ENCODE measurements at regions not wholly inside any gene's neighbourhood (a gene's known extent, or its start where the extent isn't known, plus 50 kb on each side); places are given as distances from the start of the nearest gene placed in this dataset.

GRCh38 chr1:38132681-38133080 lies 86.1 kb upstream of the POU3F1 start:
- Histone ChIP-seq H3K27me3 (ENCODE audit: control insufficient read depth in 2 of 2, insufficient read depth in 2 of 2, low read length in 2 of 2) (no peaks in the 10 kb centered on the region), H3K4me1 (ENCODE audit: control insufficient read depth in 2 of 2, insufficient read depth in 2 of 2, low read length in 2 of 2) (no peaks in the 10 kb centered on the region), H3K9me3 (ENCODE audit: control insufficient read depth in 2 of 3, low read length in 3 of 3) (no peaks in the 10 kb centered on the region), H3K27ac (ENCODE audit: low read depth, low read length) (no peak overlapping the region), H3K36me3 (ENCODE audit: control insufficient read depth in 2 of 3, insufficient read depth in 3 of 3, low read length in 3 of 3) (no peaks in the 10 kb centered on the region), H3K4me3 (ENCODE audit: low read length) (no peak overlapping the region)
- peaks cover 38 to 74% (median 61%) of the 10 kb centered on the region in 5 donors for H3K27me3 Mint-ChIP-seq
- intact Hi-C loops (cut with micrococcal nuclease): no loop called here
- no peak overlapping the region for H3K27ac Mint-ChIP-seq
- no peaks in the 10 kb centered on the region for H3K36me3 Mint-ChIP-seq
- no peak for ATAC-seq
- no peak for DNase-seq
- no peak overlapping the region for H3K4me3 Mint-ChIP-seq
- CTCF ChIA-PET: no interaction called here
- H3K4me1 Mint-ChIP-seq: peaks cover 0 to 4% (median 0%) of the 10 kb centered on the region in 7 donors
- no peaks in the 10 kb centered on the region for H3K9me3 Mint-ChIP-seq
- POLR2A ChIA-PET: no interaction called here

GRCh38 chr1:38131024-38131585 lies 84.5 kb upstream of the POU3F1 start:
- DNase-seq (no peak), ATAC-seq (no peak)
- no peak overlapping the region for H3K27ac ChIP-seq (ENCODE audit: low read depth, low read length)
- ChIA-PET POLR2A (no interaction called here), CTCF (no interaction called here)
- no peak overlapping the region for H3K4me3 Mint-ChIP-seq
- H3K4me1 Mint-ChIP-seq: peaks cover 0 to 4% (median 0%) of the 10 kb centered on the region in 7 donors
- H3K4me3 ChIP-seq (ENCODE audit: low read length): no peak overlapping the region
- H3K9me3 ChIP-seq (ENCODE audit: control insufficient read depth in 2 of 3, low read length in 3 of 3): no peaks in the 10 kb centered on the region
- no peaks in the 10 kb centered on the region for H3K36me3 ChIP-seq (ENCODE audit: control insufficient read depth in 2 of 3, insufficient read depth in 3 of 3, low read length in 3 of 3)
- intact Hi-C loops (cut with micrococcal nuclease): no loop called here
- peaks cover 32 to 63% (median 47%) of the 10 kb centered on the region in 5 donors for H3K27me3 Mint-ChIP-seq
- no peaks in the 10 kb centered on the region for H3K4me1 ChIP-seq (ENCODE audit: control insufficient read depth in 2 of 2, insufficient read depth in 2 of 2, low read length in 2 of 2)
- no peak overlapping the region for H3K27ac Mint-ChIP-seq
- H3K27me3 ChIP-seq (ENCODE audit: control insufficient read depth in 2 of 2, insufficient read depth in 2 of 2, low read length in 2 of 2): no peaks in the 10 kb centered on the region
- H3K36me3 Mint-ChIP-seq: no peaks in the 10 kb centered on the region
- H3K9me3 Mint-ChIP-seq: no peaks in the 10 kb centered on the region

DNA sequence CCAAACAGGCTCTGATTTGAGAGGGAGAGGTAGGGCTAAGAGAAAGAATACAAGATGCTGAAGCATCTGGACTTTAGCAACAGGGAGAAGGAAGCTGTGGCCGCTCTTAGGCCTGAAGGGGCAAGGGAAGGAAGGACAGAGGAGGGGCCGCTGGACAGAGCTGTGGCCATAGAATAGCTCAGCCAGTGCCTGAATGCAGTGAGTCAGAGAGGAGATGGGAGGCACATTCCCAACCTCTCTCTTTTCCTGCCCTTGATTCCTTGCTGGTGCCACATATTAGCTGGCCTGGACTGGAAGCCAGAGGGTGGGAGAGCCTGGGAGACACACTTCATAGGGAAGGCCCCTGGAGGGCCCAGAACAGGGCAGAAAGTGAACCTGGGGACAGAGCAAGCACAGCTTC lies 83.4 kb upstream of the POU3F1 start:
- no peak overlapping the region for H3K4me3 ChIP-seq (ENCODE audit: low read length)
- no peak for DNase-seq
- no peak overlapping the region for H3K27ac ChIP-seq (ENCODE audit: low read depth, low read length)
- Mint-ChIP-seq H3K4me3 (no peak overlapping the region), H3K27ac (no peak overlapping the region), H3K4me1 (peaks cover 0 to 4% (median 0%) of the 10 kb centered on the region in 7 donors), H3K36me3 (no peaks in the 10 kb centered on the region), H3K9me3 (no peaks in the 10 kb centered on the region), H3K27me3 (peaks cover 22 to 51% (median 35%) of the 10 kb centered on the region in 5 donors)
- intact Hi-C loops (cut with micrococcal nuclease): no loop called here
- CTCF ChIA-PET: no interaction called here
- no peaks in the 10 kb centered on the region for H3K9me3 ChIP-seq (ENCODE audit: control insufficient read depth in 2 of 3, low read length in 3 of 3)
- no peaks in the 10 kb centered on the region for H3K4me1 ChIP-seq (ENCODE audit: control insufficient read depth in 2 of 2, insufficient read depth in 2 of 2, low read length in 2 of 2)
- POLR2A ChIA-PET: no interaction called here
- ATAC-seq: no peak
- no peaks in the 10 kb centered on the region for H3K36me3 ChIP-seq (ENCODE audit: control insufficient read depth in 2 of 3, insufficient read depth in 3 of 3, low read length in 3 of 3)
- H3K27me3 ChIP-seq (ENCODE audit: control insufficient read depth in 2 of 2, insufficient read depth in 2 of 2, low read length in 2 of 2): no peaks in the 10 kb centered on the region

- DNase-seq: no peak
- ChIA-PET CTCF (no interaction called here), POLR2A (no interaction called here)
- H3K9me3 ChIP-seq (ENCODE audit: control insufficient read depth in 2 of 3, low read length in 3 of 3): no peaks in the 10 kb centered on the region
- no peak overlapping the region for H3K27ac ChIP-seq (ENCODE audit: low read depth, low read length)
- H3K4me1 ChIP-seq (ENCODE audit: control insufficient read depth in 2 of 2, insufficient read depth in 2 of 2, low read length in 2 of 2): no peaks in the 10 kb centered on the region
- no peak for ATAC-seq
- H3K4me3 ChIP-seq (ENCODE audit: low read length): no peak overlapping the region
- H3K9me3 Mint-ChIP-seq: no peaks in the 10 kb centered on the region
- no peaks in the 10 kb centered on the region for H3K27me3 ChIP-seq (ENCODE audit: control insufficient read depth in 2 of 2, insufficient read depth in 2 of 2, low read length in 2 of 2)
- no peak overlapping the region for H3K27ac Mint-ChIP-seq
- H3K36me3 Mint-ChIP-seq: no peaks in the 10 kb centered on the region
- peaks cover 0 to under 1% (median 0%) of the 10 kb centered on the region in 7 donors for H3K4me1 Mint-ChIP-seq
- intact Hi-C loops (cut with micrococcal nuclease): no loop called here
- no peaks in the 10 kb centered on the region for H3K36me3 ChIP-seq (ENCODE audit: control insufficient read depth in 2 of 3, insufficient read depth in 3 of 3, low read length in 3 of 3)
- no peak overlapping the region for H3K4me3 Mint-ChIP-seq
- peaks cover 17 to 46% (median 31%) of the 10 kb centered on the region in 5 donors for H3K27me3 Mint-ChIP-seq
Measured at GRCh38 chr1:38129473-38129872, 82.9 kb upstream of the POU3F1 start.

DNA sequence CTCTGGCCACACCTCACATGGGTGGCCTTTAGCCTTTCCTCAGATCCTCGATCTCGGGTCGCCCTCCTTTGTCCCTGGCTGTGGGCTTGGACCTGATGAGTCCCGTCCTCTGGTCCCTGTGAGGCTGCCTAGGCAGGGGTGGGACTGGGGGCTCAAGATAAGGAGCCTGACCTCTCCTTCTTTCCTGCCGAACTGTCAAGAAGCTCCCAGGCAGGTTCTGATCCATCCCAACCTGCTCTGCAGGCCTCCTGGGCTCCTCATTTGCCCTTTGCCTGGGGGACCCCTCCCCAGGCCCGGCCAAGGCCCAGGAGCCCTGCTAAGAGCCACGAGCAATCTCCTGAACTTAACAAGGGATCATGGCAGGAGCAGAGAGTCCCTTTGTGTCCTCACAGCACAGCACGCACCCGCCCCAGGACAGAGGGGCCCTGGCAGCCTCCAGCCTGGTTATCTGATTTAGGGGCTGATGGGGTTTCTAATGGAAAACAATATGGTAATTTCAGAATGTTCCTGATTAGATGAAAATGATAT lies 82.4 kb upstream of the POU3F1 start:
- H3K36me3 ChIP-seq (ENCODE audit: control insufficient read depth in 2 of 3, insufficient read depth in 3 of 3, low read length in 3 of 3): no peaks in the 10 kb centered on the region
- Mint-ChIP-seq H3K27me3 (peaks cover 13 to 43% (median 26%) of the 10 kb centered on the region in 5 donors), H3K9me3 (no peaks in the 10 kb centered on the region), H3K4me3 (no peak overlapping the region), H3K36me3 (no peaks in the 10 kb centered on the region), H3K27ac (no peak overlapping the region), H3K4me1 (peaks cover 0 to 3% (median 0%) of the 10 kb centered on the region in 7 donors)
- H3K4me1 ChIP-seq (ENCODE audit: control insufficient read depth in 2 of 2, insufficient read depth in 2 of 2, low read length in 2 of 2): no peaks in the 10 kb centered on the region
- no peaks in the 10 kb centered on the region for H3K27me3 ChIP-seq (ENCODE audit: control insufficient read depth in 2 of 2, insufficient read depth in 2 of 2, low read length in 2 of 2)
- DNase-seq (no peak), ATAC-seq (no peak)
- H3K4me3 ChIP-seq (ENCODE audit: low read length): no peak overlapping the region
- POLR2A ChIA-PET: no interaction called here
- intact Hi-C loops (cut with micrococcal nuclease): no loop called here
- H3K27ac ChIP-seq (ENCODE audit: low read depth, low read length): no peak overlapping the region
- H3K9me3 ChIP-seq (ENCODE audit: control insufficient read depth in 2 of 3, low read length in 3 of 3): no peaks in the 10 kb centered on the region
- CTCF ChIA-PET: interaction anchor here (0.5 to 0.6 kb wide), 2 partner anchors 17 to 966 kb away, joined by 3 read pairs; no protein-coding TSS in a partner anchor

GRCh38 chr1:38128511-38128910 lies 81.9 kb upstream of the POU3F1 start:
- no peaks in the 10 kb centered on the region for H3K9me3 Mint-ChIP-seq

GRCh38 chr1:38127428-38127827 lies 80.8 kb upstream of the POU3F1 start:
- H3K36me3 Mint-ChIP-seq: no peaks in the 10 kb centered on the region
- no peak overlapping the region for H3K27ac Mint-ChIP-seq
- Histone ChIP-seq H3K27me3 (ENCODE audit: control insufficient read depth in 2 of 2, insufficient read depth in 2 of 2, low read length in 2 of 2) (no peaks in the 10 kb centered on the region), H3K27ac (ENCODE audit: low read depth, low read length) (no peak overlapping the region), H3K4me3 (ENCODE audit: low read length) (no peak overlapping the region), H3K4me1 (ENCODE audit: control insufficient read depth in 2 of 2, insufficient read depth in 2 of 2, low read length in 2 of 2) (no peaks in the 10 kb centered on the region), H3K9me3 (ENCODE audit: control insufficient read depth in 2 of 3, low read length in 3 of 3) (no peaks in the 10 kb centered on the region), H3K36me3 (ENCODE audit: control insufficient read depth in 2 of 3, insufficient read depth in 3 of 3, low read length in 3 of 3) (no peaks in the 10 kb centered on the region)
- no peaks in the 10 kb centered on the region for H3K9me3 Mint-ChIP-seq
- ATAC-seq (no peak), DNase-seq (no peak)
- peaks cover 0 to 3% (median 0%) of the 10 kb centered on the region in 7 donors for H3K4me1 Mint-ChIP-seq
- ChIA-PET CTCF (no interaction called here), POLR2A (no interaction called here)
- peaks cover 13 to 39% (median 21%) of the 10 kb centered on the region in 5 donors for H3K27me3 Mint-ChIP-seq
- H3K4me3 Mint-ChIP-seq: no peak overlapping the region
- intact Hi-C loops (cut with micrococcal nuclease): no loop called here

More at GRCh38 chr1:38128511-38128910, 81.9 kb upstream of the POU3F1 start:
- H3K4me3 Mint-ChIP-seq: no peak overlapping the region
- ChIA-PET CTCF (interaction anchor here (0.5 to 0.6 kb wide), 2 partner anchors 17 to 966 kb away, joined by 3 read pairs; no protein-coding TSS in a partner anchor), POLR2A (no interaction called here)
- no peak for DNase-seq
- Histone ChIP-seq H3K36me3 (ENCODE audit: control insufficient read depth in 2 of 3, insufficient read depth in 3 of 3, low read length in 3 of 3) (no peaks in the 10 kb centered on the region), H3K9me3 (ENCODE audit: control insufficient read depth in 2 of 3, low read length in 3 of 3) (no peaks in the 10 kb centered on the region), H3K27ac (ENCODE audit: low read depth, low read length) (no peak overlapping the region), H3K4me3 (ENCODE audit: low read length) (no peak overlapping the region), H3K4me1 (ENCODE audit: control insufficient read depth in 2 of 2, insufficient read depth in 2 of 2, low read length in 2 of 2) (no peaks in the 10 kb centered on the region), H3K27me3 (ENCODE audit: control insufficient read depth in 2 of 2, insufficient read depth in 2 of 2, low read length in 2 of 2) (no peaks in the 10 kb centered on the region)
- ATAC-seq: no peak
- no peak overlapping the region for H3K27ac Mint-ChIP-seq
- H3K36me3 Mint-ChIP-seq: no peaks in the 10 kb centered on the region
- H3K4me1 Mint-ChIP-seq: peaks cover 0 to 3% (median 0%) of the 10 kb centered on the region in 7 donors
- intact Hi-C loops (cut with micrococcal nuclease): no loop called here
- H3K27me3 Mint-ChIP-seq: peaks cover 13 to 42% (median 26%) of the 10 kb centered on the region in 5 donors
